Transverse colon (tissue), 3 donors: ENCODE measurements at regions not wholly inside any gene's neighbourhood (a gene's known extent, or its start where the extent isn't known, plus 50 kb on each side); places are given as distances from the start of the nearest gene placed in this dataset.
"Not testable (repeated sequence)": the region's sequence is repeated elsewhere in the genome, so short reads cannot be mapped to it uniquely, and the experiment has no call there.

ENCODE experiments used
- POLR2A ChIP-seq: fragments of 450-650 bp; IDR thresholded peaks from one replicate; pipeline ENCODE4 v1.6.1; 2016; ENCODE audit warnings: antibody characterized with exemption, mild to moderate bottlenecking, moderate library complexity
- TF ChIP-seq, protein P1 (sequence below), 5 experiments: fragments of 200-600 bp in 3 of 5; fragments of 450-650 bp in 2 of 5; sonication (generic) in 3 of 5; IDR thresholded peaks; 1 replicate in 2 of 5; 2 replicates in 3 of 5; pipeline ENCODE4 v1.5.1; 2016 to 2017; ENCODE audit warnings: antibody characterized with exemption in 5 of 5, inconsistent platforms in 3 of 5, mild to moderate bottlenecking in 2 of 5, moderate library complexity in 1 of 5

DNA sequence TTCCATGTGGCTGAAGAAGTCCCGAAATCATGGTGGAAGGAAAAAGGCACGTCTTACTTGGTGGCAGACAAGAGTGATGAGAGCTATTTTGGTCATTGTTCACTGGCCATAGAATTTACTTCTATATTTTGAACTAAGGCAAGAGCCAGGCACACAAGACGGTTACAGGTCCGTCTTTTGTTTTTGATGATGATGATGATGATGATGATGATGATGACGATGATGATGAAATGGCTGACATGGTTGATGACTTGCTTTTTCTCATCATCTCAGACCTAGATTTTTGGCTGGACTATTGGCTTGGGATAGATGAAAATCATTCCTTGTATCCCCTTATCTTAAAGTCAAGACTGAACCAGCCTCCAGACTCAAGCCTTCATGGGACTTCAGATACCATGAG, 88.7 kb upstream of the ZNF195 start:
- not testable (repeated sequence) for TF ChIP-seq POLR2A
- TF ChIP-seq, protein P1, sequence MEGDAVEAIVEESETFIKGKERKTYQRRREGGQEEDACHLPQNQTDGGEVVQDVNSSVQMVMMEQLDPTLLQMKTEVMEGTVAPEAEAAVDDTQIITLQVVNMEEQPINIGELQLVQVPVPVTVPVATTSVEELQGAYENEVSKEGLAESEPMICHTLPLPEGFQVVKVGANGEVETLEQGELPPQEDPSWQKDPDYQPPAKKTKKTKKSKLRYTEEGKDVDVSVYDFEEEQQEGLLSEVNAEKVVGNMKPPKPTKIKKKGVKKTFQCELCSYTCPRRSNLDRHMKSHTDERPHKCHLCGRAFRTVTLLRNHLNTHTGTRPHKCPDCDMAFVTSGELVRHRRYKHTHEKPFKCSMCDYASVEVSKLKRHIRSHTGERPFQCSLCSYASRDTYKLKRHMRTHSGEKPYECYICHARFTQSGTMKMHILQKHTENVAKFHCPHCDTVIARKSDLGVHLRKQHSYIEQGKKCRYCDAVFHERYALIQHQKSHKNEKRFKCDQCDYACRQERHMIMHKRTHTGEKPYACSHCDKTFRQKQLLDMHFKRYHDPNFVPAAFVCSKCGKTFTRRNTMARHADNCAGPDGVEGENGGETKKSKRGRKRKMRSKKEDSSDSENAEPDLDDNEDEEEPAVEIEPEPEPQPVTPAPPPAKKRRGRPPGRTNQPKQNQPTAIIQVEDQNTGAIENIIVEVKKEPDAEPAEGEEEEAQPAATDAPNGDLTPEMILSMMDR (IDR thresholded peaks at IDR 0.05) = not testable (repeated sequence)
